NCI-H2081 (cell line): ENCODE measurements at regions not wholly inside any gene's neighbourhood (a gene's known extent, or its start where the extent isn't known, plus 50 kb on each side); places are given as distances from the start of the nearest gene placed in this dataset.

Source experiments
- DNase-seq, 2 experiments: peaks; one replicate each; lab custom pipeline; 2025; lab: John Stamatoyannopoulos, UW

- no peak for DNase-seq
Observed at GRCh38 chr10:2439983-2440382, 627.4 kb upstream of the PFKP start.

GRCh38 chr10:2439000-2439399 lies 628.3 kb upstream of the PFKP start:
- DNase-seq = no peak

DNA sequence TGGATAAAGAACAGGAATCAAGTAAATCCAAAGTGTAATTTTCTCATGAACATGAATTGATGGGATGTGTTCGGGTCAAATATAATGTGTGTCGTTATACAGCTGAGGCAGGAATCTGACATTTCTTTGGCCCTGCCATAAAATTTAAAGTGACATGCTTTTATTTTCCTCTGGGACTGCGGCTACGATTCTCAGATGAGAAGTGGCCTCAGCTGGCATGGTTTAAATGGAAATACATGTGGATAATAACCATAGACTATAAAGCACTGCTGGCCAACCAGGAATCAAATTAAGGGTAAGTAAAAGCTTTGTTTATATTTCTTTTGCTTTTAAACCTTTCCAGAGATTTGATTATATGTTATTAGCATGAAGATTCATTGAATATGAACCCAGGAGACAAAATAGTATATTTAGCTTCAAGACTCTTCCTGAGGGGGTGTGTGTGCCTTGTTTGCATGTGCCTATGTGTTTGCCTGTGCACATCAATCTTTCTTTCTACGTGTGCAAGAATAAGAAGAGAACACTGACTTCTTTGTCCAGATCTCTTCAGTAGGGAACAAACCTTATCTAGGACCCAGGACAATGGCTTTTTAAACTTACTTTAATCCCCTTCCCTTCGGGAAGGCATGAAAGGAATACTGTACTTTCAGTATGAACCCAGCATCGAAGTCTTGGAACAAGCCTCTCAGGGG lies 629.0 kb upstream of the PFKP start:
- peak in 1 of 2 experiments; percentile 21 for DNase-seq

DNA sequence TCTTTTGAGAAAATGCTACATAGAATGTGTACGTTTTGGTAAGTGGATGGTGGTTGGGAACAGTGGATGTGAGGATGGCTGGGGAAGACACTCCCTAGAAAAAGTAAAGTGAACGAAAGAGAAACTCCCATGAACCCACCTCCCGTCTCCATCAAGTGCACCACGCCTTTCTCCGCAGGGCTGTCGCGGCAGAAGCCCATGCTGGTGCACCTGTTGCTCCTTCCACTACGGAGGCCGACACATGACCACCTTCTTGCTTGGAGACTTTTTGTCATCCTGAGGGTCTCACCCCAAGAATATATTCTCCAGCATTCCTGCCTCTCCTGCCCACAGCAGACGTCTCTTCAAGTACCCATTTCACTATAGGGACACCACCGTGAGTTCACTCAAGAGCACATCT lies 630.4 kb upstream of the PFKP start:
- no peak for DNase-seq

DNA sequence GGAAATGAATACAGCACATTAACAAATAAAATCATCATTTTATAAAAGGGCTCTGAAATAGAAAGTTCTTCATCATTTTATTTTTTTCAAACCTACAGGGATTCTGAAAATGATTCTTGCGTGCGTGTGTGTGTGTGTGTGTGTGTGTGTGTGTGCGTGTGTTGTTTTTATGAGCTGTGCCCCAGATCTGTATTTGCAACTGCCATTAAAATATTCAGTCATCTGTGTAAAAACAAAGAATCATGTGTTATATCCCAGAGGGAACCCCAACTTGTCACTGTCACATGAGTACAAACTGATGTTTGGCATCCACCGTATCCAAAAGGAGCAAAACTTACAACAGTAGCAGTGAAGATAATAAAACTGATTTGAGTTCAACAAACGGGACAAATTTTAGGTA lies 635.4 kb upstream of the PFKP start:
- DNase-seq = no peak

DNA sequence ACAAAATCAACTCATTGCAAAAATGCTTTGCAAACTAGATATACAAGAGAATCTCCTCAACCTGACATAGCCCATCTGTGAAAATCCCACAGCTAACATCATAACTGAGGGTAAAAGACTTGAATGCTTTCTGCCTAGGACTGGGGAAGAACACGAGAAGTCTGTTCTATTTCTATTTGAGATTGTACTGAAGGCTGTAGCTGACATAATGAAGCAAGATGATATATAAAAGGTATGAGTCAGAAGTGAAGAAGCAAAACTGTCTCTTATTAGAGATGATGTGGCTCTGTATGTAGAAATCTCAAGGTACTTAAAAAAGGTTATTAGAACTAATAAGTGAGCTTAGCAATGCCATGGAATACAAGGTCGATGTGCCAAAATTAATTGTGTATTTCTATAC lies 639.9 kb upstream of the PFKP start:
- no peak for DNase-seq

DNA sequence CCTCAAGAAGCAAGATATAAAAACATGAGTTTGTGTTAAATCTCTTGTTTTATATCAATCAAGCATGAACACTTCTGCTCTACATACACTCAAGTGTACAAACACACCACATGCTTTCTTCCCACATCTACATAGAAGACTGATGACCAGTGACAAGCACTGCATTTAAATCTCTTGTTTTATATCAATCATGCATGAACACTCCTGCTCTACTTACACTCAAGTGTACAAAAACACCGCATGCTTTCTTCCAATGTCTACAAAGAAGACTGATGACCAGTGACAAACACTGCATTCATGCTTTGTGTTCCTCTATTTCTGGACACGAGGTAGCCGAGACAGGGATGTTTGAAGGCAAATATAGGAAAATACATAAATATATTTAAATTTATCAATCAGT lies 642.0 kb upstream of the PFKP start:
- peak in 1 of 2 experiments; percentile 27 for DNase-seq

- DNase-seq = no peak
Observed at GRCh38 chr10:2414562-2414961, 652.8 kb upstream of the PFKP start.

DNA sequence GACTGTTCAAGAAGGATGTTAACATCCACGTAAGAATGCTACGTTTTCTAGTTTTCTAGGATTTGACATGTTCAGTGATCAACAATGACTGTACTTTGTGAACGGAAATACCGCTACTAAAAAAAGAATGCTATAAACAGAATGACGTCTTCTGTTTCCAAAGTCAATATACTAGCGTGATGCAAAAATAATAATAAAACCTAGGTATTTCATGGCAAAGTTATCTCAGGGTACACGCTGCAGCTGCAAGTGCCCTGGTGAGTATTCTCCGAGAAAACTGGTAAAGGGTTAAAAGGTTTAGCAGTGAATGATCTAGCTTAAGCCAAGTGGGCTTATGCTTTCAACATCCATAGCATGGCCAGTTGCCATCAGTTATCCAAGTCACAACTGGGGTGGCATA lies 653.3 kb upstream of the PFKP start:
- DNase-seq = no peak

- no peak for DNase-seq
Observed at GRCh38 chr10:2410049-2410448, 657.3 kb upstream of the PFKP start.

DNA sequence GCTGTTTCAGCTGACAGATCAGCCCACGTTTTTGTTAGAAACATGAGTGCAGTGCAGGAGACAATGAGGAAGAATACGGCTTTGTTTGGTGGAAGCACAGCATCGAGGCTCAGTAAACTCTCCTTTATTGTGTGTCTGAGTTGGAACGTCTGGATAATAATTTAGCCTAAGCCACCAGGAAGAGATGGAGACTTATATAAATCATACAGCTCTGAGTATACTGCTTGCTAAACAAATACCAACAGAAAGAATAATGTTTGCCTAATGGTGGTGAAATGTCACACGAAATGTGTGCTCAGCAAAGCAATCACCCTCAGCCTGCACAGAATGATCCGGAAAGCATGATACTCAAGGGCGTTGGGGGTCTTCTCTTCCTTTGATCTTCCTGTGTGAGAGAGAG lies 664.1 kb upstream of the ADARB2 start:
- peak; percentile 9 to 30 for DNase-seq

GRCh38 chr10:2399482-2399881 lies 662.2 kb upstream of the ADARB2 start:
- DNase-seq = no peak

GRCh38 chr10:2392145-2392812 lies 655.0 kb upstream of the ADARB2 start:
- peak; percentile 1 to 22 for DNase-seq

GRCh38 chr10:2387672-2388071 lies 650.3 kb upstream of the ADARB2 start:
- DNase-seq = no peak

- DNase-seq = no peak
Observed at GRCh38 chr10:2387261-2387660, 649.9 kb upstream of the ADARB2 start.

DNA sequence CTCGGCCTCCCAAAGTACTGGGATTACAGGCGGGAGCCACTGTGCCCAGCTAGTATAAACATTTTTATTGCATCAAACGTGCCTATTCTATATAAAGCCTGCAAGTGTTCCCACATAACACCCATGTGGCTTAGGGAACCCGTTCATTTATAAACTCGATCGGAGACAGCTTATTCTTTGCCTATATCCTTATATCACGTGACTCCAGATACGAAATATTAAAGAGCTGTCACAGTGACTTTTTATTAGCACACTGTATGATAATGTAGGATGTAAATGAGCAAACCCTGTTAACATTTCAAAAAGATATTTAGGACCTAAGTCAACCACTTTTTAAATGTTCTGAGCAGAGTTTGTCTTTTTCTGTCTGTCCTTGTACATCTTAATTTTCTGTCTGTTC lies 642.9 kb upstream of the ADARB2 start:
- no peak for DNase-seq

GRCh38 chr10:2367083-2367482 lies 629.8 kb upstream of the ADARB2 start:
- no peak for DNase-seq

GRCh38 chr10:2366264-2366931 lies 629.1 kb upstream of the ADARB2 start:
- DNase-seq = no peak

GRCh38 chr10:2362331-2362730 lies 625.0 kb upstream of the ADARB2 start:
- DNase-seq = no peak

DNA sequence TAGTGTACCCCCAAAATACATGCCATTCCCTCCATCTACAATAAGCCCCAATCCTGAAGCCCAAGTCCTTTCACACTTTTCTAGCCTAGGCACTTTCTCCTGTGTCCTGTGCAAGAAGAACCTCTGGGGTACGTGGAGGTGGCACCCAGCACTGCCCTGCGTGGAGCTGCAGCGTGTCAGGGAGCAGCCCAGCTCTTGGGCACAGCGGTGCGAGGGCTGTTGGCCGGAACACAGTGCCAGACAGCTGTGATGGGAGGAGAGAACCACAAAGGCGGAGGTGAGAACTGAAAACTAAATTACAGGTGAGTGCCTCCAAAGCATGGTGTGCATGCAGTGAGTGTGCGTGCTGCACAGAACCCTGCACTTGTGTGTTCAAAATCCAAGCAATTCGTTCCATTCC lies 621.3 kb upstream of the ADARB2 start:
- DNase-seq = no peak

DNA sequence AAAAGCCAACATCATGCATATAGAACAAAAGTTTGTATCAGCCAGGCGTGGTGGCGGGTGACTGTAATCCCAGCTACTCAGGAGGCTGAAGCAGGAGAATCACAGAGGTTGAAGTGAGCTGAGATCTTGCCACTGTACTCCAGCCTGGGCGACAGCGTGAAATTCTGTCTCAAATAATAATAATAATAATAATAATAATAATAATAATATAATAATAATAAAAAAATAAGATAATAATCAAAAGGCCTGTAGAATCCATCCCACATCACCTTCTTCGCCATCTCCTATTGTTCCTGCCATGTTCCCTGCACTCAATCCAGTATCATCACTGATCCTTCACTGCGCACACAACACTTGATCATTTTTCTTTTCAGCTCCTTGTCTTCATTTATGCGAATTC lies 619.3 kb upstream of the ADARB2 start:
- DNase-seq = no peak

- no peak for DNase-seq
Observed at GRCh38 chr10:2351566-2351965, 614.2 kb upstream of the ADARB2 start.

DNA sequence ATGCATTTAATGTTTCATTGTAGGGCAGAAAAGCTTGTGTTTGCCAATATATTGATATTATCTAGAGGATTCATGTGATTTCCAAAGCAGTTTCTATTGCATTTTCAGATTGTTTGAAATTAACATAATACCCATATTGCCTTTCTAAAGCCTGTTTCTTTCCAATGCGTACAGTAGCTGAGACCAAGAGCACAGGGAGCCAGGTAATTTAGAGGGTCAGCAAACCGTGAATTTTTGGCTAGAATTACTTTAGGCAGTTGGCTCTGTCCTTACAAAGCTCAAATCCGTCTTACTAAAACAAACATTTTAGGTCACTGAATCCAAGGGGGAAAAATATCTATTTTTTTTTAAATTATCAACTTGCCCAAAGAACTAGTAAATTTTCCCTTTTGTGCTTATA lies 604.9 kb upstream of the ADARB2 start:
- DNase-seq = peak in 1 of 2 experiments; percentile 64
